ENCODE measurements at regions not wholly inside any gene's neighbourhood (a gene's known extent, or its start where the extent isn't known, plus 50 kb on each side); places are given as distances from the start of the nearest gene placed in this dataset.

DNA sequence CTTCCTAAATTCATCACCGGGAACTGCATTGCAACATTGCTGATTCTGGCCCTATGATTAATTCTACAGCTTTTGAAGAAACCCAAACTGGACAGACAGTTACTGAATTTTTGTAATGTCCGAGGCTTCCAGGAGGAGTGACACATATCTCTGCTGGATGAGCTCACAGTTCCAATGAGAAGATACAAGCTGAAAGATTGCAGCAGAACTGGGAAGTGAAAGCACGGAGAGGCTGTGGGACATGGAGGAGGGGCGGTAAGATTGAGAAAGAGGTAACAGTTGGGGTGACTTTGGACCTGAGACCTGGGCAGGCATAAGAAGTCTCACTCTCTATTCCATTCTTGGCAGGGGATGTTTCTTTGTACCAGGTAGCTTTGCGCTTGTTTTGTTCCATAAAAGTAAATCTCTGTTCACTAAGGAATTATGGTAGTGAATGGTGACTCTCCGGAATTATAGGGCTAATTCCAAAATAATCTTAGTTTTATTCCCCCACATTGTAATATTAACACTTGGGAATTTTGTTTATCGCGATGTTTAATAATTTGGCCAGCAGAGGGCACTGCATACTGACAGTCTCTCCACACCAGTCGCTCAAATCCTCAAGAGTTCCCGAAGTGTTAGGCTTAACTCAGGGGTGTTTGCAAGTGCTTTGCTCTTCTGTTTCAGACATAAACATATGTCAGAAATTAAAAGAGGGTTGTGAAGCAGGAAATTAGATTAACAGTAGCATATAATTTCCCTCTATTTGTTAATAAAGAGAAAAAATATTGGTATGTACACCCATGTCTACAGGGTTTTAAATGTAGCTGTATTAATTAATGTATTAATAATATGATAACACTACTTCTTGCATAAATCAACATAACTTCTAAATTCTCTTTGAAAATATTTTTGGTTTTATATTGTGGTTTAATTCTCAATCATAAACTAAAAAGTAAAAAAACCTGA lies 201.4 kb downstream of the SOCS6 start:
- peaks cover 28% of the 10 kb centered on the region for H3K27me3 Mint-ChIP-seq (ENCODE audit: low read depth)

DNA sequence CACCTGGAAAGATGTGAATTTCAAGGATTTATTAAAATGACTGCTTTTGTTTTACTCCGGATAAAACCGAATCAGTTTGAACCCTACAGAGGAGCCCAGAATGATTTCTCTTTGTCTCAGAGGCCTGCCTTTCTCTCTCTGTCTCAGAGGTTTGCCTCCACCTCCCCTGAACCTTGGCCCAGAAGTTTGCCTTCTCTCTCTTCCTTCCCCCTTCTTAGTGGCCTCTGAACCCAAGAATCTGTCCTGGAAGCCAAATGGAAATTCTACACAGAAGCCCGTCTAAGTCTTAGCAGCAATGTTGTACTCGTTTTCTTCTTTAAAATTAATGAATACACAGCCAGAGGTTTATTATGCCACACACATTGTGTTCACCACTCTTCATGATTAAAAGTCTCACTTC lies 200.7 kb downstream of the SOCS6 start:
- no peak for TF ChIP-seq CTCF (IDR thresholded peaks at IDR 0.05; ENCODE audit: unreplicated experiment)
- no peak for DNase-seq (ENCODE audit: low spot score in 2 of 2, unreplicated experiment in 2 of 2)
- no peak overlapping the region for H3K27ac Mint-ChIP-seq
- no peak overlapping the region for H3K4me3 Mint-ChIP-seq
- H3K4me1 Mint-ChIP-seq, result no peaks in the 10 kb centered on the region
- no peaks in the 10 kb centered on the region for H3K9me3 Mint-ChIP-seq
- H3K36me3 Mint-ChIP-seq, result no peaks in the 10 kb centered on the region
- H3K27me3 Mint-ChIP-seq (ENCODE audit: low read depth), result peaks cover 32% of the 10 kb centered on the region

More for the DNA sequence above, 201.4 kb downstream of the SOCS6 start:
- H3K9me3 Mint-ChIP-seq, result no peaks in the 10 kb centered on the region
- no peak overlapping the region for H3K27ac Mint-ChIP-seq
- no peak for DNase-seq (ENCODE audit: low spot score in 2 of 2, unreplicated experiment in 2 of 2)
- H3K4me1 Mint-ChIP-seq, result no peaks in the 10 kb centered on the region
- peak; percentile 87 for TF ChIP-seq CTCF (IDR thresholded peaks at IDR 0.05; ENCODE audit: unreplicated experiment)
- H3K36me3 Mint-ChIP-seq, result no peaks in the 10 kb centered on the region
- H3K4me3 Mint-ChIP-seq, result no peak overlapping the region

DNA sequence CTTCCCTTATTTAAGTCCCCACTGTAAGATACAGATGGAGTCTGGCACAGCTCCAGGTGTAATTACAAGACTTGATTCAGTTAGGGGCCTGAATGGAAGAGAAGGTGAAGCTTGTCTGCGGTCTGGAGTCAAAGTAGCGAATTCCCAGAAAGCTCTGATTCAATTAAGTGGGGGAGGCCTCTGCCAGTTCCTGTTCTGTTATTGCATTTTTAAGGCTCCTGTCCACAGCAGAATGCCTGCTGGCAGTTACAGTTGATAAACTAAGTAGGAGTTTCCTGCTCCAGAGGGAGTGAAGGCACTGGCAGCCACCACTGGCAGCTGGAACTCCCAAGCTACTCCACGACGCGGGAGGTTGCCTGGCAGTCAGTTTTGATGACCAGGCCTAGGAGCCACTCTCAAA lies 181.1 kb downstream of the SOCS6 start:
- peaks cover 13% of the 10 kb centered on the region for H3K4me1 Mint-ChIP-seq
- no peak overlapping the region for H3K4me3 Mint-ChIP-seq

GRCh38 chr18:70468861-70469547 lies 180.2 kb downstream of the SOCS6 start:
- H3K4me3 Mint-ChIP-seq, result no peak overlapping the region
- no peaks in the 10 kb centered on the region for H3K9me3 Mint-ChIP-seq
- DNase-seq (ENCODE audit: low spot score in 2 of 2, unreplicated experiment in 2 of 2), result no peak
- H3K27me3 Mint-ChIP-seq (ENCODE audit: low read depth), result peaks cover 9% of the 10 kb centered on the region
- H3K4me1 Mint-ChIP-seq, result peaks cover 20% of the 10 kb centered on the region
- H3K27ac Mint-ChIP-seq, result no peak overlapping the region
- TF ChIP-seq CTCF (IDR thresholded peaks at IDR 0.05; ENCODE audit: unreplicated experiment), result no peak
- H3K36me3 Mint-ChIP-seq, result no peaks in the 10 kb centered on the region

More for the DNA sequence above, 181.1 kb downstream of the SOCS6 start:
- Mint-ChIP-seq H3K27ac (peak overlapping the region; percentile 19), H3K36me3 (no peaks in the 10 kb centered on the region), H3K9me3 (no peaks in the 10 kb centered on the region), H3K27me3 (ENCODE audit: low read depth) (peaks cover 3% of the 10 kb centered on the region)
- no peak for TF ChIP-seq CTCF (IDR thresholded peaks at IDR 0.05; ENCODE audit: unreplicated experiment)
- DNase-seq (ENCODE audit: low spot score in 2 of 2, unreplicated experiment in 2 of 2), result no peak

DNA sequence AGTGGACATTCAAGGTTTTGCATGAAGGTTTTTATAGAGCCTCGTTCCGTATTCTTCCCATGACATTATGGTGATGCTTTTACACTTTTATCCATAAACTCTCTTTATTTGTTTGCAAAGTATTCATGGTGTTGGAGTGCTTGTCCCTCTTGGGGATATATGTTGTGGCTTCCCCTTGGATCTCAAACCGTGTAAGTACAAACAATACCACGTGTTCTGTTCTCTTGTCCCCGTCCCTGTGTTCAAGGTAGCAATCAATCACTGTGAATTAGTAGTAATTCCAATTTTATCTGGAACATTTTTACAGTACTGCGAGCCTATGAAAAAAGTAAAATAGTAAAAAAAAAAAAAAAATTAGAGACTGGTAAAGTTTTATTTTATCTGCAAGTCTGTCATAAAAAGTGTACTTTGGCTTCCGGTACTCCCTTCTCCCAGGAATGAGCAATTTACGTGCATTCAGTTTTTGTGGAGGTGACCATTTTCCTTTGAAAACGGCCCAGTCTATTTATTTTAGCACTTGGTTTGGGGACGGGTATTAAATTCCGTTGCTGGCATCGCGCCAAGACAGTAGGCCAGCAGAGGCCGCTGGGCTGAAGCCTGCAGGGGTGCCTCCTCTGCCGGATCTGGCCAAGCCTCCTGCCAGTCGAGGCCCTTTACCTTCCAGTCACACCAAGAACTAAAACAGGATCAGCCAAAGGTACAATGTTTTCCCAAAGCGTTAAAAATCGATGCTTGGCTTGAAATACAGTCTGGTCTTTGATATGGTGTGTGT lies 175.7 kb downstream of the SOCS6 start:
- Mint-ChIP-seq H3K27ac (no peak overlapping the region), H3K4me1 (peaks cover 12% of the 10 kb centered on the region), H3K27me3 (ENCODE audit: low read depth) (peaks cover 29% of the 10 kb centered on the region), H3K36me3 (no peaks in the 10 kb centered on the region), H3K4me3 (peak overlapping the region; percentile 65), H3K9me3 (no peaks in the 10 kb centered on the region)
- TF ChIP-seq CTCF (IDR thresholded peaks at IDR 0.05; ENCODE audit: unreplicated experiment), result no peak
- peak; percentile 57 to 77 for DNase-seq (ENCODE audit: low spot score in 2 of 2, unreplicated experiment in 2 of 2)
